ENCODE measurements at regions not wholly inside any gene's neighbourhood (a gene's known extent, or its start where the extent isn't known, plus 50 kb on each side); places are given as distances from the start of the nearest gene placed in this dataset.

GRCh38 chr18:45487581-45487980 is 127.7 kb upstream of the SLC14A2 start:
- H3K4me3 ChIP-seq, result no peak overlapping the region
- intact Hi-C loops (cut with DNase I; ENCODE audit: low total_unique reads), result no loop called here

DNA sequence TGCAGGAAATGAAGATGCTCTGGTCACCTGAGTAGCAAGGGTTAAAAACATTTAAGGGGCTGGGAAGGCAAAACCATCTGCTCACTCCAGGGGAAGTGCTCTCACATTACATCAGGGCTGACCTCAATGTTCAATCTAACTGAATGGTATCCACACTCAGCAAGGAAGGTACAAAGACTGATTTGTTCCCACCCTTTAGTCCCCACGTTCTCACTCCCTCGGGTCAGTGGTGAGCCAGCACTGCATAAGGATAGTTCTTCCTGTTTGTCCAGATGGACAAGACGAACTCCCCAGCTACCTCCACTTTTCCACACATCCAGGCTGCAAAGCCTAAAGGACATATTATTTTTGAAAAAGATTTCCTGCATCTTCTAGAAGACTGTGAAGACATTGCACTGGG is 126.6 kb upstream of the SLC14A2 start:
- in situ Hi-C loops (cut with MboI; ENCODE audit: low sequenced_read_pairs in 4 of 4), result no loop called here
- intact Hi-C loops (cut with DNase I; ENCODE audit: low total_unique reads), result no loop called here

More at GRCh38 chr18:45487581-45487980, 127.7 kb upstream of the SLC14A2 start:
- no peaks in the 10 kb centered on the region for H3K36me3 ChIP-seq
- no peaks in the 10 kb centered on the region for H3K9me3 ChIP-seq
- TF ChIP-seq, protein P1, sequence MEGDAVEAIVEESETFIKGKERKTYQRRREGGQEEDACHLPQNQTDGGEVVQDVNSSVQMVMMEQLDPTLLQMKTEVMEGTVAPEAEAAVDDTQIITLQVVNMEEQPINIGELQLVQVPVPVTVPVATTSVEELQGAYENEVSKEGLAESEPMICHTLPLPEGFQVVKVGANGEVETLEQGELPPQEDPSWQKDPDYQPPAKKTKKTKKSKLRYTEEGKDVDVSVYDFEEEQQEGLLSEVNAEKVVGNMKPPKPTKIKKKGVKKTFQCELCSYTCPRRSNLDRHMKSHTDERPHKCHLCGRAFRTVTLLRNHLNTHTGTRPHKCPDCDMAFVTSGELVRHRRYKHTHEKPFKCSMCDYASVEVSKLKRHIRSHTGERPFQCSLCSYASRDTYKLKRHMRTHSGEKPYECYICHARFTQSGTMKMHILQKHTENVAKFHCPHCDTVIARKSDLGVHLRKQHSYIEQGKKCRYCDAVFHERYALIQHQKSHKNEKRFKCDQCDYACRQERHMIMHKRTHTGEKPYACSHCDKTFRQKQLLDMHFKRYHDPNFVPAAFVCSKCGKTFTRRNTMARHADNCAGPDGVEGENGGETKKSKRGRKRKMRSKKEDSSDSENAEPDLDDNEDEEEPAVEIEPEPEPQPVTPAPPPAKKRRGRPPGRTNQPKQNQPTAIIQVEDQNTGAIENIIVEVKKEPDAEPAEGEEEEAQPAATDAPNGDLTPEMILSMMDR (IDR thresholded peaks at IDR 0.05 in 4 of 5, conservative IDR thresholded peaks at IDR 0.05 in 1 of 5), result no peak
- no peak for TF ChIP-seq POLR2A (IDR thresholded peaks at IDR 0.05)
- H3K27me3 ChIP-seq, result no peaks in the 10 kb centered on the region
- no peak overlapping the region for H3K27ac ChIP-seq
- in situ Hi-C loops (cut with MboI; ENCODE audit: low sequenced_read_pairs in 4 of 4), result no loop called here
- DNase-seq (no peak), ATAC-seq (no peak)
- no peaks in the 10 kb centered on the region for H3K4me1 ChIP-seq

DNA sequence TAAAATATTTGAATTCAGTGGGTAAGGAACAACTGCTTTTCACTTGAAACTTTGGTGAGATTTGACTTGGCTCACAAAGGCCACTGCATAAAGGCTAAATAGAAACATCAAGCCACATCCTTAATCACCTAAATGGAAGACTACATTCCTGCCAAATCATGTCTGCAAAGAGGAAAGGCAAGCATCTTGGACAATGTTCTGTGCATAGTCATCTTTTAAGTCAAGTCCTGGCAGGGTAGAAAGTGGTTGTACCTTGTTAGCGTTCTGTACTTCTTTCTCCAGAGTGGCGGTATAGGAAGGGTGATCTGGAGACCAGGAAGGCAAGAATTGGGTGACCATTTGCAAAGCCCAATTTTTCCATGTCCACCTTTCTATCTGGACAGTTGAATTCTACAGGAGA is 121.4 kb upstream of the SLC14A2 start:
- TF ChIP-seq, protein P1 (IDR thresholded peaks at IDR 0.05 in 4 of 5, conservative IDR thresholded peaks at IDR 0.05 in 1 of 5), result no peak
- no peak for TF ChIP-seq POLR2A (IDR thresholded peaks at IDR 0.05)
- H3K9me3 ChIP-seq, result no peaks in the 10 kb centered on the region
- no peak for ATAC-seq
- no peaks in the 10 kb centered on the region for H3K36me3 ChIP-seq
- in situ Hi-C loops (cut with MboI; ENCODE audit: low sequenced_read_pairs in 4 of 4) (no loop called here), intact Hi-C loops (cut with DNase I; ENCODE audit: low total_unique reads) (no loop called here)
- H3K27ac ChIP-seq, result no peak overlapping the region
- H3K4me1 ChIP-seq, result peaks cover 0 to 7% of the 10 kb centered on the region in 2 donors
- DNase-seq, result no peak
- no peaks in the 10 kb centered on the region for H3K27me3 ChIP-seq
- no peak overlapping the region for H3K4me3 ChIP-seq

More for the DNA sequence above, 126.6 kb upstream of the SLC14A2 start:
- Histone ChIP-seq H3K27me3 (no peaks in the 10 kb centered on the region), H3K9me3 (no peaks in the 10 kb centered on the region), H3K36me3 (no peaks in the 10 kb centered on the region), H3K4me3 (no peak overlapping the region), H3K4me1 (no peaks in the 10 kb centered on the region), H3K27ac (no peak overlapping the region)
- ATAC-seq, result no peak
- no peak for TF ChIP-seq POLR2A (IDR thresholded peaks at IDR 0.05)
- no peak for DNase-seq

- H3K4me3 ChIP-seq, result no peak overlapping the region
- no peak overlapping the region for H3K27ac ChIP-seq
- peaks cover 0 to 7% of the 10 kb centered on the region in 2 donors for H3K4me1 ChIP-seq
- H3K9me3 ChIP-seq, result no peaks in the 10 kb centered on the region
- no peaks in the 10 kb centered on the region for H3K36me3 ChIP-seq
- ATAC-seq, result no peak
- no peak for DNase-seq
- H3K27me3 ChIP-seq, result no peaks in the 10 kb centered on the region
- TF ChIP-seq POLR2A (IDR thresholded peaks at IDR 0.05), result no peak
- intact Hi-C loops (cut with DNase I; ENCODE audit: low total_unique reads) (loop anchor here (5.0 kb wide), 1 partner anchor 173 kb away; no protein-coding TSS in a partner anchor), in situ Hi-C loops (cut with MboI; ENCODE audit: low sequenced_read_pairs in 4 of 4) (no loop called here)
Observed at GRCh38 chr18:45494811-45495210, 120.5 kb upstream of the SLC14A2 start.

DNA sequence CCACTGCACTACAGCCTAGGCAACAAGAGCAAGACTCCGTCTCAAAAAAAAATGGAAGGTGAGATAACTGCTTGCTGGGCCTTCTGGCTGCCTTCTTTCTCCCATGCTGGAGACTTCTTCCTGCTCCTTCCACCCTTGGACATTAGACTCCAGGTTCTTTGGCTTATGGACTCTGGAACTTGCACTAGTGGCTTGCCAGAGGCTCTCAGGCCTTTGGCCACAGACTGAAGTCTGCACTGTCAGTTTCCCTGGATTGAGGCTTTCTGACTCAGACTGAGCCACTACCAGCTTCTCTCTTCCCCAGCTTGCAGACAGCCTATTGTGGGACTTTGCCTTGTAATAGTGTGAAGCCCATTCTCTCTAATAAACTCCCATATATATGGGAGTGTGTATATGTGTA is 118.5 kb upstream of the SLC14A2 start:
- Histone ChIP-seq H3K27ac (no peak overlapping the region), H3K9me3 (no peaks in the 10 kb centered on the region), H3K36me3 (no peaks in the 10 kb centered on the region), H3K4me3 (no peak overlapping the region), H3K27me3 (no peaks in the 10 kb centered on the region), H3K4me1 (peaks cover 0 to 7% of the 10 kb centered on the region in 2 donors)
- DNase-seq, result no peak
- intact Hi-C loops (cut with DNase I; ENCODE audit: low total_unique reads), result loop anchor here (5.0 kb wide), 1 partner anchor 174 kb away; no protein-coding TSS in a partner anchor
- in situ Hi-C loops (cut with MboI; ENCODE audit: low sequenced_read_pairs in 4 of 4), result no loop called here
- TF ChIP-seq POLR2A (IDR thresholded peaks at IDR 0.05), result no peak
- TF ChIP-seq, protein P1 (IDR thresholded peaks at IDR 0.05 in 4 of 5, conservative IDR thresholded peaks at IDR 0.05 in 1 of 5), result no peak
- ATAC-seq, result no peak
